Neuron (in vitro differentiated cells): ENCODE measurements at regions not wholly inside any gene's neighbourhood (a gene's known extent, or its start where the extent isn't known, plus 50 kb on each side); places are given as distances from the start of the nearest gene placed in this dataset.

ENCODE experiments used
- H2AFZ ChIP-seq: one replicate; pipeline ENCODE4 v1.6.1; 2013; ENCODE audit warnings: low read depth, mild to moderate bottlenecking, inconsistent platforms, low read length, moderate library complexity
- H3K27me3 ChIP-seq: one replicate; pipeline ENCODE4 v1.6.1; 2013; ENCODE audit warnings: low read length; ENCODE audit not compliant: insufficient read depth
- H3K36me3 ChIP-seq: one replicate; pipeline ENCODE4 v1.6.1; 2013; ENCODE audit warnings: low read length; ENCODE audit not compliant: insufficient read depth
- H3K4me1 ChIP-seq: one replicate; pipeline ENCODE4 v1.6.1; 2013; ENCODE audit warnings: low read length; ENCODE audit not compliant: insufficient read depth
- H3K4me3 ChIP-seq: 2 replicates; pipeline ENCODE4 v1.5.1; 2013; ENCODE audit warnings: mild to moderate bottlenecking, low read length, moderate library complexity
- H3K9me3 ChIP-seq: one replicate; pipeline ENCODE4 v1.6.1; 2013; ENCODE audit warnings: low read length

- H3K9me3 ChIP-seq = no peaks in the 10 kb centered on the region
- no peaks in the 10 kb centered on the region for H3K27me3 ChIP-seq
- peaks cover 5% of the 10 kb centered on the region for H3K4me1 ChIP-seq
- H3K4me3 ChIP-seq = no peak overlapping the region
- H3K36me3 ChIP-seq = no peaks in the 10 kb centered on the region
- H2AFZ ChIP-seq = no peak overlapping the region
Measured at GRCh38 chr6:51531623-51532022, 555.8 kb downstream of the PKHD1 start.

DNA sequence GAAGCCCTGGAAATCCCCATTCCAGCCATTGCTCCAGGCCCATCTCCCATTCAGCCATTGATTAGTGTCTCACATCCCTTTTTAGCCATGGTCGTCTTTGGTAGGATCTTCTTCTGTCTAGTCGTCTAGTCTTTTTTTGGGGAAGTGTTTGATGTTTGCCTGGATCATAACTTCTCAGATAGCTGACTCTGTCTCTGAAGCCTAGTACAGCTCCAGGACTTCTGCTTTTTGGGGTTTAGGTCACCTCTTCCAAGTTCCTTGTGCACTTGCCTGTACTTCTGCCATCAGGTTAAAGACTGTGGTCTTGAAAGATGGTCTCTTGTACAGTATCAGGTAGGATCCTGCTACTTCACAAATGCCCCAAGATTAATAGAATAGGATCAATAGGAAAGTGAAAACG lies 553.5 kb downstream of the PKHD1 start:
- no peaks in the 10 kb centered on the region for H3K4me1 ChIP-seq
- no peak overlapping the region for H2AFZ ChIP-seq
- no peaks in the 10 kb centered on the region for H3K9me3 ChIP-seq
- no peaks in the 10 kb centered on the region for H3K36me3 ChIP-seq
- no peaks in the 10 kb centered on the region for H3K27me3 ChIP-seq
- H3K4me3 ChIP-seq = no peak overlapping the region

- no peaks in the 10 kb centered on the region for H3K9me3 ChIP-seq
- no peak overlapping the region for H3K4me3 ChIP-seq
- no peaks in the 10 kb centered on the region for H3K36me3 ChIP-seq
- no peak overlapping the region for H2AFZ ChIP-seq
- H3K27me3 ChIP-seq = no peaks in the 10 kb centered on the region
- peaks cover 4% of the 10 kb centered on the region for H3K4me1 ChIP-seq
Measured at GRCh38 chr6:51535327-51535726, 552.1 kb downstream of the PKHD1 start.

DNA sequence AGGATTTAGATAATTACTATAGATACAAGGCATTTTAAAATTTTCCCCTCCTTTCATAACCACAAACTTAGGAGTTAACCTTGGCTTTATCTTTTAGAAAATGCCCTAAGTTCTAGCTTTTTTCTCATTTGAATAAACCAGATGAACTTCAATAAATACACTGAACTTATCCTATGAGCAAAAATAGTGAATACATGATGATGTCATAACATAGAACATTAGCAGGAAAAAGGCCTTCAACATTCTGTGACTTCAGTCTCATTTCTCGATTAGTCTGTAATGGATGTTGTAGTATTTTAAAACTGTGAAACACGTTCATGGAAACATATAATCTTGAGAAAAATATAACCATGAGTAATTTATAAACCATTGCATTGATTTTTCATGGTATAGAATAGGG lies 550.7 kb downstream of the PKHD1 start:
- H3K9me3 ChIP-seq = no peaks in the 10 kb centered on the region
- peaks cover 6% of the 10 kb centered on the region for H3K4me1 ChIP-seq
- H3K4me3 ChIP-seq = no peak overlapping the region
- H3K27me3 ChIP-seq = no peaks in the 10 kb centered on the region
- H3K36me3 ChIP-seq = no peaks in the 10 kb centered on the region
- no peak overlapping the region for H2AFZ ChIP-seq

DNA sequence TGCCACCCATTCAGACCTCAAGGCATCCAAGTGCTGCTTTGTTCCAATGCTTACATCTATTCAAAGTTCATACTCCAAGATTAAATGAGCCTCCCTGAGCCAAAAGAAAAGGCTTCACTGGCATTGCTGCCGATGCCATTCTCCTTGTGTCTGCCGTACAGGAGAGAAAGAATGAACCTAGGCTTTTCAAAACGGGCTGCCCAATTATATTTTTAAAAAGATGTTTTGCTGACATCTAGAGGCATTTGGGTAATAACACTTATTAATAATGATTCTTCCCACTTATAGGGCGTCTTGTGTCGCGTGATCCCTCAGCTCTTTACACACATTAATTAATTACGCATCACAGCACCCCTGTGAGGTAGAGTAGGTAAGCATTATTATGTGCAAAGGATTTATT lies 545.6 kb downstream of the PKHD1 start:
- Histone ChIP-seq H2AFZ (no peak overlapping the region), H3K36me3 (no peaks in the 10 kb centered on the region), H3K9me3 (no peaks in the 10 kb centered on the region), H3K4me1 (peaks cover 15% of the 10 kb centered on the region), H3K27me3 (no peaks in the 10 kb centered on the region), H3K4me3 (no peak overlapping the region)

GRCh38 chr6:51542475-51542874 lies 544.9 kb downstream of the PKHD1 start:
- peaks cover 15% of the 10 kb centered on the region for H3K4me1 ChIP-seq
- no peaks in the 10 kb centered on the region for H3K27me3 ChIP-seq
- no peaks in the 10 kb centered on the region for H3K9me3 ChIP-seq
- H3K4me3 ChIP-seq = no peak overlapping the region
- no peak overlapping the region for H2AFZ ChIP-seq
- no peaks in the 10 kb centered on the region for H3K36me3 ChIP-seq

- H3K4me3 ChIP-seq = no peak overlapping the region
- no peaks in the 10 kb centered on the region for H3K27me3 ChIP-seq
- H2AFZ ChIP-seq = no peak overlapping the region
- no peaks in the 10 kb centered on the region for H3K36me3 ChIP-seq
- H3K9me3 ChIP-seq = no peaks in the 10 kb centered on the region
- H3K4me1 ChIP-seq = no peaks in the 10 kb centered on the region
Measured at GRCh38 chr6:51550243-51550642, 537.2 kb downstream of the PKHD1 start.

DNA sequence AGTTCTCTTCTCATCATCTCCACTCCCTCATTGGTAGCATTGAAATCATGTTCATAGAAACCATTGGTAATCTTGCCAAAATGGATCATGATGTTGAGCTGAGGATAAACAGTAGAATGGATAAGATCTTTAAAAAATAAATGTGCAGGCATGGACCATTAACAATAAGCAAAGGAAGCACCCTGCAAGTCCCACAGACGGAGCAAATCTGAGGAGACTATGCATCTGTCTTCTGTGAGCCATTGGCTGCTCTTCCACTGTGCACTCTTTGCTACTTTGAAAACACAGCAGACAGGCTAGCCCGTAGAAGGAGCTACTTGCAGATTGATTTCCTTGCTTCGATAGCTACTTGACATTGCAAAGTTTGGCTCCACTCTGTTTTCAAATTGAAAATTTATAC lies 535.0 kb downstream of the PKHD1 start:
- H3K4me1 ChIP-seq = no peaks in the 10 kb centered on the region
- H3K4me3 ChIP-seq = no peak overlapping the region
- no peak overlapping the region for H2AFZ ChIP-seq
- H3K27me3 ChIP-seq = no peaks in the 10 kb centered on the region
- H3K36me3 ChIP-seq = no peaks in the 10 kb centered on the region
- H3K9me3 ChIP-seq = no peaks in the 10 kb centered on the region

GRCh38 chr6:51553246-51554015 lies 534.0 kb downstream of the PKHD1 start:
- Histone ChIP-seq H3K4me3 (no peak overlapping the region), H3K36me3 (no peaks in the 10 kb centered on the region), H3K9me3 (no peaks in the 10 kb centered on the region), H2AFZ (no peak overlapping the region), H3K27me3 (no peaks in the 10 kb centered on the region), H3K4me1 (no peaks in the 10 kb centered on the region)

DNA sequence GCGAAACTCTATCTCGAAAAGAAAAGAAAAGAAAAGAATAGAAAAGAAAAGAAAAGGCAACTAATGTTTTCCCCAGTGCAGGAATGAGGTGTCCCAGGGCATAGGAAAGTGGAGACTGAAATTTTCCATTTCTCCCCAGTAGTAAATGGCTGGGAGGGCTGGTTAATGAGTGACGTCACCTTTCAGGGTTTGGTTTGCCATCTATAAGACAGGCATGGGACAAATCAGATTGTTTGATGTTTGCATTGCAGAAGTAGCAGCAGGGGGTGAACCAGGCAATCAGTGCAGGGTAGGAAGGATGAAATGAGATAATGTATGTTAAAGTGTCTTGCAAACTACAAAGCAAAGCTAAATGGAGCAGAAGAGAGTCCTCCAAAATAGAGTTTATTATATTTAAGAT lies 533.4 kb downstream of the PKHD1 start:
- H3K9me3 ChIP-seq = no peaks in the 10 kb centered on the region
- no peak overlapping the region for H2AFZ ChIP-seq
- H3K36me3 ChIP-seq = no peaks in the 10 kb centered on the region
- no peaks in the 10 kb centered on the region for H3K27me3 ChIP-seq
- no peaks in the 10 kb centered on the region for H3K4me1 ChIP-seq
- no peak overlapping the region for H3K4me3 ChIP-seq

DNA sequence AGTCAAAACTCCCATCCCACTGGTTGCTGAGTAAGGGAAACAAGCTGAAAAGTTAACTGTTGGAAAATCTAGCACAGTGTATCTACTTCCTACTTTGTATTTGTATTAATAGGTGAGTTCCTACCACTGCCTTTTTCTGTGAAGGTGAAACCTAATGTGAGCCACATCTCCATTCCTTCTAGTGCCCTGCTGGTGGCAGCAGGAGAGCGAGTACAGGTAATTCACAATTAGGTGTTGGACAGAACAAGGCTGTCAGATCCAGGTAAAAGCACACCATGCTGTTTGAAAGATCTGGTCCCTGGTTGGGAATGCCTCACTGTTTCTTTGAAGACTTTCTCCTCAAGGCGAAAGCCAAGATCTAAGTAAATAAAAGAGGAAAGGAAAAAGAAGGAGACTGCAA lies 528.4 kb downstream of the PKHD1 start:
- no peak overlapping the region for H2AFZ ChIP-seq
- H3K36me3 ChIP-seq = no peaks in the 10 kb centered on the region
- H3K4me1 ChIP-seq = no peaks in the 10 kb centered on the region
- H3K9me3 ChIP-seq = no peaks in the 10 kb centered on the region
- no peak overlapping the region for H3K4me3 ChIP-seq
- H3K27me3 ChIP-seq = no peaks in the 10 kb centered on the region

GRCh38 chr6:51562198-51562597 lies 525.2 kb downstream of the PKHD1 start:
- no peaks in the 10 kb centered on the region for H3K27me3 ChIP-seq
- H3K36me3 ChIP-seq = no peaks in the 10 kb centered on the region

More at GRCh38 chr6:51562198-51562597, 525.2 kb downstream of the PKHD1 start:
- H2AFZ ChIP-seq = no peak overlapping the region
- H3K9me3 ChIP-seq = no peaks in the 10 kb centered on the region
- H3K4me1 ChIP-seq = no peaks in the 10 kb centered on the region
- H3K4me3 ChIP-seq = no peak overlapping the region
